ENCODE measurements at regions not wholly inside any gene's neighbourhood (a gene's known extent, or its start where the extent isn't known, plus 50 kb on each side); places are given as distances from the start of the nearest gene placed in this dataset.

DNA sequence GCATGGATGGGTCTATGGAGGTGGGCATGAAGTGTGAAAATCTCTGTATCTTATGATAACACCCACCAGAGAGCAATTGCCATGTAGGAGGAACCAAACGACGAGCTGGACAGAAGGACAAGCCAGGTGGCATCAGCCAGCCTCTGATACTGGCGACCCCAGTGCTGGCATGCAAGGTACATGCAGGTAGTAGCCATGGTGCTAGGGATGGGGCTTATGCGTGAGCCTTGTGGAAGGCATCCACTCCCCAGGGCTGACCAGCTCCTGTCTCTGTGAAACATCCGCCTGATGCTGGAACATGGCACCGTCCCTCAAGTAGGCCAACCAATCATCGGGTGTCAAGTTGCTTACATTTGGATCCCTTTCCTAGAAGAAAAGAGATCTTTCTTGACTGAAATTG lies 412.9 kb downstream of the GADD45G start:
- no peak overlapping the region for H3K27ac ChIP-seq
- no peaks in the 10 kb centered on the region for H3K36me3 ChIP-seq
- intact Hi-C loops (cut with DNase I; ENCODE audit: low total_unique reads): no loop called here
- no peaks in the 10 kb centered on the region for H3K9me3 ChIP-seq
- no peak overlapping the region for H3K4me3 ChIP-seq
- H3K4me1 ChIP-seq: no peaks in the 10 kb centered on the region
- in situ Hi-C loops (cut with MboI; ENCODE audit: low pct_ligation_motif_present in 1 of 4, low pct_unique_long_range_greater_than_20kb in 1 of 4, low sequenced_read_pairs in 3 of 4): no loop called here
- WGBS, 2 donors (ENCODE audit: low coverage in 1 of 2): 73 to 94% methylated on average over 4 to 7 of the region's 7 CpGs
- DNase-seq: no peak
- TF ChIP-seq EP300 (IDR thresholded peaks at IDR 0.05; ENCODE audit: low read depth) (no peak), POLR2AphosphoS5 (IDR thresholded peaks at IDR 0.05) (no peak), POLR2A (IDR thresholded peaks at IDR 0.05) (no peak)
- TF ChIP-seq, protein P1, sequence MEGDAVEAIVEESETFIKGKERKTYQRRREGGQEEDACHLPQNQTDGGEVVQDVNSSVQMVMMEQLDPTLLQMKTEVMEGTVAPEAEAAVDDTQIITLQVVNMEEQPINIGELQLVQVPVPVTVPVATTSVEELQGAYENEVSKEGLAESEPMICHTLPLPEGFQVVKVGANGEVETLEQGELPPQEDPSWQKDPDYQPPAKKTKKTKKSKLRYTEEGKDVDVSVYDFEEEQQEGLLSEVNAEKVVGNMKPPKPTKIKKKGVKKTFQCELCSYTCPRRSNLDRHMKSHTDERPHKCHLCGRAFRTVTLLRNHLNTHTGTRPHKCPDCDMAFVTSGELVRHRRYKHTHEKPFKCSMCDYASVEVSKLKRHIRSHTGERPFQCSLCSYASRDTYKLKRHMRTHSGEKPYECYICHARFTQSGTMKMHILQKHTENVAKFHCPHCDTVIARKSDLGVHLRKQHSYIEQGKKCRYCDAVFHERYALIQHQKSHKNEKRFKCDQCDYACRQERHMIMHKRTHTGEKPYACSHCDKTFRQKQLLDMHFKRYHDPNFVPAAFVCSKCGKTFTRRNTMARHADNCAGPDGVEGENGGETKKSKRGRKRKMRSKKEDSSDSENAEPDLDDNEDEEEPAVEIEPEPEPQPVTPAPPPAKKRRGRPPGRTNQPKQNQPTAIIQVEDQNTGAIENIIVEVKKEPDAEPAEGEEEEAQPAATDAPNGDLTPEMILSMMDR (IDR thresholded peaks at IDR 0.05): no peak
- H3K27me3 ChIP-seq: no peaks in the 10 kb centered on the region

DNA sequence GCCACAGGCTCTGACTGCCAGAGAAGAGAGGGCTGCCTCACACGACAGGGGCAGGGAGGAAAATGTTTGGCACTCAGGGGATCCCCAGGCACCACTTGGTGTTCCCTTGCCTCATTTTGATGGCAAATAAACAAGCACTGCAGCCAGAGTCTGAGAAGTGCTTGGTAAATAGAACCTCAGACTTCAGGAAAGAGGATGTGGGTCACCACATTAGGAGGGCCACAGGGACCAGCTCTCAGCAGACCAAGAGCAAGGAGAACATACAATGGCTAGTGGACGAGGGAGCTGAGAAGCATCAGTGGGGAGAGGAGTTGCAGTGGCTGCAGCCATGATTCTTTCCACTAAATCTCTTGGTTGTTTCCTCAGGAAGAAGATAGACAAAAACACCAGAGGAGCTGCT lies 413.9 kb downstream of the GADD45G start:
- intact Hi-C loops (cut with DNase I; ENCODE audit: low total_unique reads) (no loop called here), in situ Hi-C loops (cut with MboI; ENCODE audit: low pct_ligation_motif_present in 1 of 4, low pct_unique_long_range_greater_than_20kb in 1 of 4, low sequenced_read_pairs in 3 of 4) (no loop called here)
- Histone ChIP-seq H3K4me3 (no peak overlapping the region), H3K27ac (no peak overlapping the region), H3K9me3 (no peaks in the 10 kb centered on the region), H3K36me3 (no peaks in the 10 kb centered on the region), H3K4me1 (no peaks in the 10 kb centered on the region), H3K27me3 (no peaks in the 10 kb centered on the region)
- WGBS, 2 donors (ENCODE audit: low coverage in 1 of 2): 40 to 63% methylated on average over 1 to 2 of the region's 2 CpGs
- TF ChIP-seq EP300 (IDR thresholded peaks at IDR 0.05; ENCODE audit: low read depth) (no peak), POLR2AphosphoS5 (IDR thresholded peaks at IDR 0.05) (no peak), POLR2A (IDR thresholded peaks at IDR 0.05) (no peak)
- TF ChIP-seq, protein P1 (IDR thresholded peaks at IDR 0.05): no peak
- no peak for DNase-seq

DNA sequence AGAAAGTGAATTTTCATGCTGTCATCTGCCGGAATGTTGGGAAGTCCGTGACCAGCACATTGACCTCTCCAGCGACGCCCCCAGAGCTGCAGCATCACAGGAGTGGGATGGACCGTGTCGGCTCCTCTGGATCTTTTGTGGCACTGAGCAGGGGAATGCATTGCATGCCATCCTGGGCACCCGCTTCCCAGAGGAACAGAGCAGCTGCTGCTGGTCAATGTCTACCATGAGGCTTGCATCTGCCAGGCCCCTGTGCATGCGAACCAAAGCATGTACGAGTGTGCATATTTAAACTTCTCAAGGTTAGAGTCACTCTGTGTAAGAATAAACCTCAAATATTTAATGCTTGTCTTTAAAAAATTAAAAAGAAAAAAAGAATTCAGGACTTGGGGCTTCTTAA lies 414.8 kb downstream of the GADD45G start:
- no peak for DNase-seq
- no peak overlapping the region for H3K4me3 ChIP-seq
- in situ Hi-C loops (cut with MboI; ENCODE audit: low pct_ligation_motif_present in 1 of 4, low pct_unique_long_range_greater_than_20kb in 1 of 4, low sequenced_read_pairs in 3 of 4) (no loop called here), intact Hi-C loops (cut with DNase I; ENCODE audit: low total_unique reads) (no loop called here)
- no peak overlapping the region for H3K27ac ChIP-seq
- H3K4me1 ChIP-seq: no peaks in the 10 kb centered on the region
- no peaks in the 10 kb centered on the region for H3K27me3 ChIP-seq
- no peaks in the 10 kb centered on the region for H3K9me3 ChIP-seq
- H3K36me3 ChIP-seq: no peaks in the 10 kb centered on the region
- TF ChIP-seq, protein P1 (IDR thresholded peaks at IDR 0.05): no peak
- TF ChIP-seq EP300 (IDR thresholded peaks at IDR 0.05; ENCODE audit: low read depth): no peak
- TF ChIP-seq POLR2AphosphoS5 (IDR thresholded peaks at IDR 0.05): no peak
- TF ChIP-seq POLR2A (IDR thresholded peaks at IDR 0.05): no peak
- WGBS, 2 donors (ENCODE audit: low coverage in 1 of 2): 87% methylated on average over 9 of the region's 9 CpGs; no CpG with 5 or more reads in 1 of the 2 donors

DNA sequence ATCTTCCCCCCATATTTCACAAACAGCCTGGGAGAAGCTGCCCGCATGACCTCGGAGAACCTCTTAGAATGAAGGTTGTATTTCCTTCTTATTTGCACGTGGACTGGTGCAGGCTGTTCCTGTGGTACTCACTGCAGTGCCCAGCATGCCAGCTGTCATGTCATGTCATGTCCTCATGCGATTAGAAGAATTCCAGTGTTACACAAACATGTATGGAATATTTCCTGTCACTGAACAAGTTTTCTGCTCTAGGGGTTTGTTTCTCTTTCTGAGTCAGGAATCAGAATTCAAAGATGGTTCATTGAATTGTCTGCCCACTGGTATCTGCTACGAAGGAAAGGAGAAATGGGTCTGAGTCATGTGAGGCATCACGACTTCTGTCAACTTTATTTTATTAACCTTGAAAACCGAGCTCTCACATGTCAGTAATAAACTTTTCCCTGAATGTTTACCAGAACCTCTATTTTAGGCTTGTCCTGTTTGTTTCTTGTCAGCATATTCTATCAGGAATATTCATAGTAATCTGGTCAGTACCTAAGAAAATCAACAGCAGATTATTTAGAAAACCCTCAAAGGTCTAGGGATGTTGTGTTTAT lies 415.6 kb downstream of the GADD45G start:
- Histone ChIP-seq H3K36me3 (no peaks in the 10 kb centered on the region), H3K27me3 (no peaks in the 10 kb centered on the region), H3K9me3 (no peaks in the 10 kb centered on the region), H3K27ac (no peak overlapping the region), H3K4me1 (no peaks in the 10 kb centered on the region), H3K4me3 (no peak overlapping the region)
- in situ Hi-C loops (cut with MboI; ENCODE audit: low pct_ligation_motif_present in 1 of 4, low pct_unique_long_range_greater_than_20kb in 1 of 4, low sequenced_read_pairs in 3 of 4) (no loop called here), intact Hi-C loops (cut with DNase I; ENCODE audit: low total_unique reads) (no loop called here)
- DNase-seq: no peak
- no peak for TF ChIP-seq POLR2AphosphoS5 (IDR thresholded peaks at IDR 0.05)
- TF ChIP-seq, protein P1 (IDR thresholded peaks at IDR 0.05): no peak
- TF ChIP-seq POLR2A (IDR thresholded peaks at IDR 0.05): no peak
- TF ChIP-seq EP300 (IDR thresholded peaks at IDR 0.05; ENCODE audit: low read depth): no peak
- 29 to 52% methylated on average over 1 to 7 of the region's 7 CpGs for WGBS, 2 donors (ENCODE audit: low coverage in 1 of 2)
